HCT116 (cell line): ENCODE measurements at regions not wholly inside any gene's neighbourhood (a gene's known extent, or its start where the extent isn't known, plus 50 kb on each side); places are given as distances from the start of the nearest gene placed in this dataset.

Source experiments
- CEBPB ChIP-seq: IDR thresholded peaks from 2 replicates; pipeline ENCODE4 v1.6.1; 2012; ENCODE audit warnings: low read depth
- EZH2phosphoT487 ChIP-seq: fragments of 200-600 bp; IDR thresholded peaks from 2 replicates; pipeline ENCODE4 v1.6.1; 2018; ENCODE audit warnings: antibody characterized with exemption, borderline replicate concordance
- JUND ChIP-seq: IDR thresholded peaks from 2 replicates; pipeline ENCODE4 v1.6.1; 2012
- POLR2A ChIP-seq: IDR thresholded peaks from 2 replicates; pipeline ENCODE4 v1.7.0; 2011; ENCODE audit warnings: borderline replicate concordance; ENCODE audit not compliant: insufficient read depth, insufficient read length; ENCODE audit errors: extremely low read depth
- POLR2AphosphoS5 ChIP-seq: IDR thresholded peaks from 2 replicates; pipeline ENCODE4 v1.6.1; 2011; ENCODE audit warnings: mild to moderate bottlenecking, low read depth, low read length, moderate library complexity
- RAD21 ChIP-seq: IDR thresholded peaks from 2 replicates; pipeline ENCODE4 v1.6.1; 2012; ENCODE audit warnings: low read depth, mild to moderate bottlenecking
- SIN3A ChIP-seq: IDR thresholded peaks from 2 replicates; pipeline ENCODE4 v1.6.1; 2012; ENCODE audit warnings: low read depth
- SP1 ChIP-seq: IDR thresholded peaks from 2 replicates; pipeline ENCODE4 v1.6.1; 2012; ENCODE audit warnings: low read depth
- SRF ChIP-seq: IDR thresholded peaks from 2 replicates; pipeline ENCODE4 v1.6.1; 2012; ENCODE audit warnings: low read depth
- TCF7L2 ChIP-seq: IDR thresholded peaks from 2 replicates; pipeline ENCODE4 v1.7.0; 2011; ENCODE audit warnings: borderline replicate concordance, inconsistent platforms; ENCODE audit not compliant: insufficient read depth, insufficient read length; ENCODE audit errors: extremely low read depth
- ZNF274 ChIP-seq: fragments of 200-500 bp; sonication (Bioruptor generic); IDR thresholded peaks from 2 replicates; pipeline ENCODE4 v1.6.1; 2014; ENCODE audit warnings: mild to moderate bottlenecking, low read depth, low read length, inconsistent platforms
- TF ChIP-seq, protein P1 (sequence below), 3 experiments: fragments of 200-600 bp in 1 of 3; sonication (generic) in 1 of 3; IDR thresholded peaks in 2 of 3; conservative IDR thresholded peaks in 1 of 3; 2 replicates each; pipeline ENCODE4 v1.5.1; 2012 to 2017; ENCODE audit warnings: low read depth in 2 of 3, low read length in 2 of 3, antibody characterized with exemption in 1 of 3, borderline replicate concordance in 1 of 3, control low read depth in 1 of 3, mild to moderate bottlenecking in 1 of 3, mixed read lengths in 1 of 3, mixed run types in 1 of 3, moderate library complexity in 1 of 3; ENCODE audit not compliant: insufficient read depth in 1 of 3
- TF ChIP-seq, protein P2 (sequence below): IDR thresholded peaks from 2 replicates; pipeline ENCODE4 v1.6.1; 2012; ENCODE audit warnings: low read depth

DNA sequence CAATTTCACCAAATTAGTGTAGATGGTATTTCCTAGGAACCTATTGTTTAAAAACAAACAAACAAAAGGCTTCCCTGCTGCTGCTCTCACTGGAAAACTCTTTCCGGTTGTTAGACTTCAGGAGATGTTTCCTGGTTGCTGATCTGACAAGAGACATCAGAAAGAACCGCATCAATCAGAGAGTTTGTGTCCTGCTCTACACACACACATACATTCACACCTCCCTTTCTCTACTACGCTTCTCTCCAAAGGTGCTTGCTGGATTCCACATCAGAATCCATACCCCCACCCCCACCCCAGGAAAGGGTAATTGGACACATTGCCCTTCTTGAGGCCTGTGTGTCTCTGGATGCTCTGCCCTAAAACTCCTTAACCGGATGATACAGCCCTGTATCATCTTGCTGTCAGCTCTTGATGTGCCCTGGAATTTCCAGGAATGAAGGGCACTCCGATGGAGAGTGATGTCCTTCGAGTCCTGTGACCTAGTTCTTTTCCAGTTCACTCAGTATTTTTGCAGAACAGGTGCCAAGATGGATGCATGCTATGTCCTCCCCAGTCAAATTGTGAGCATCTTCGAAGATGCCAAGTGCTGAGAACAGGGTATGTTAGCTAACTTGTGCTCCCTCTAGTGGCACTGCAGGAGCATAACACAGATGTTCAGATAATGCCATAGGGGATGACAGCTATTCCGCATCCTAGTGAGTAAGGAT, 113.7 kb upstream of the SLC35F3 start:
- no peak for TF ChIP-seq POLR2A
- TF ChIP-seq SRF = no peak
- TF ChIP-seq, protein P1, sequence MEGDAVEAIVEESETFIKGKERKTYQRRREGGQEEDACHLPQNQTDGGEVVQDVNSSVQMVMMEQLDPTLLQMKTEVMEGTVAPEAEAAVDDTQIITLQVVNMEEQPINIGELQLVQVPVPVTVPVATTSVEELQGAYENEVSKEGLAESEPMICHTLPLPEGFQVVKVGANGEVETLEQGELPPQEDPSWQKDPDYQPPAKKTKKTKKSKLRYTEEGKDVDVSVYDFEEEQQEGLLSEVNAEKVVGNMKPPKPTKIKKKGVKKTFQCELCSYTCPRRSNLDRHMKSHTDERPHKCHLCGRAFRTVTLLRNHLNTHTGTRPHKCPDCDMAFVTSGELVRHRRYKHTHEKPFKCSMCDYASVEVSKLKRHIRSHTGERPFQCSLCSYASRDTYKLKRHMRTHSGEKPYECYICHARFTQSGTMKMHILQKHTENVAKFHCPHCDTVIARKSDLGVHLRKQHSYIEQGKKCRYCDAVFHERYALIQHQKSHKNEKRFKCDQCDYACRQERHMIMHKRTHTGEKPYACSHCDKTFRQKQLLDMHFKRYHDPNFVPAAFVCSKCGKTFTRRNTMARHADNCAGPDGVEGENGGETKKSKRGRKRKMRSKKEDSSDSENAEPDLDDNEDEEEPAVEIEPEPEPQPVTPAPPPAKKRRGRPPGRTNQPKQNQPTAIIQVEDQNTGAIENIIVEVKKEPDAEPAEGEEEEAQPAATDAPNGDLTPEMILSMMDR (IDR thresholded peaks at IDR 0.05 in 2 of 3, conservative IDR thresholded peaks at IDR 0.05 in 1 of 3; ENCODE audit: borderline replicate concordance in 1 of 3, insufficient read depth in 1 of 3, low read depth in 2 of 3, low read length in 2 of 3) = peak; percentile 81 to 95 (median 91)
- TF ChIP-seq RAD21 = peak; percentile 94
- TF ChIP-seq, protein P2, sequence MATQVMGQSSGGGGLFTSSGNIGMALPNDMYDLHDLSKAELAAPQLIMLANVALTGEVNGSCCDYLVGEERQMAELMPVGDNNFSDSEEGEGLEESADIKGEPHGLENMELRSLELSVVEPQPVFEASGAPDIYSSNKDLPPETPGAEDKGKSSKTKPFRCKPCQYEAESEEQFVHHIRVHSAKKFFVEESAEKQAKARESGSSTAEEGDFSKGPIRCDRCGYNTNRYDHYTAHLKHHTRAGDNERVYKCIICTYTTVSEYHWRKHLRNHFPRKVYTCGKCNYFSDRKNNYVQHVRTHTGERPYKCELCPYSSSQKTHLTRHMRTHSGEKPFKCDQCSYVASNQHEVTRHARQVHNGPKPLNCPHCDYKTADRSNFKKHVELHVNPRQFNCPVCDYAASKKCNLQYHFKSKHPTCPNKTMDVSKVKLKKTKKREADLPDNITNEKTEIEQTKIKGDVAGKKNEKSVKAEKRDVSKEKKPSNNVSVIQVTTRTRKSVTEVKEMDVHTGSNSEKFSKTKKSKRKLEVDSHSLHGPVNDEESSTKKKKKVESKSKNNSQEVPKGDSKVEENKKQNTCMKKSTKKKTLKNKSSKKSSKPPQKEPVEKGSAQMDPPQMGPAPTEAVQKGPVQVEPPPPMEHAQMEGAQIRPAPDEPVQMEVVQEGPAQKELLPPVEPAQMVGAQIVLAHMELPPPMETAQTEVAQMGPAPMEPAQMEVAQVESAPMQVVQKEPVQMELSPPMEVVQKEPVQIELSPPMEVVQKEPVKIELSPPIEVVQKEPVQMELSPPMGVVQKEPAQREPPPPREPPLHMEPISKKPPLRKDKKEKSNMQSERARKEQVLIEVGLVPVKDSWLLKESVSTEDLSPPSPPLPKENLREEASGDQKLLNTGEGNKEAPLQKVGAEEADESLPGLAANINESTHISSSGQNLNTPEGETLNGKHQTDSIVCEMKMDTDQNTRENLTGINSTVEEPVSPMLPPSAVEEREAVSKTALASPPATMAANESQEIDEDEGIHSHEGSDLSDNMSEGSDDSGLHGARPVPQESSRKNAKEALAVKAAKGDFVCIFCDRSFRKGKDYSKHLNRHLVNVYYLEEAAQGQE = no peak
- TF ChIP-seq POLR2AphosphoS5 = no peak
- TF ChIP-seq TCF7L2 = no peak
- TF ChIP-seq JUND = no peak
- TF ChIP-seq ZNF274 = no peak
- no peak for TF ChIP-seq CEBPB
- TF ChIP-seq EZH2phosphoT487 = no peak
- no peak for TF ChIP-seq SP1
- TF ChIP-seq SIN3A = no peak
